Hepatocyte (in vitro differentiated cells): ENCODE measurements at regions not wholly inside any gene's neighbourhood (a gene's known extent, or its start where the extent isn't known, plus 50 kb on each side); places are given as distances from the start of the nearest gene placed in this dataset.

Experiments
- DNase-seq: peaks from one replicate; pipeline ENCODE4 v3.0.0-alpha.2; 2016; ENCODE audit warnings: low spot score
- H2AFZ ChIP-seq: fragments of 200-600 bp; sonication (generic); 2 replicates; pipeline ENCODE4 v1.6.0; 2016; ENCODE audit warnings: antibody characterized with exemption, mild to moderate bottlenecking
- H3K27ac ChIP-seq: fragments of 200-600 bp; sonication (generic); 2 replicates; pipeline ENCODE4 v1.5.1; 2016; ENCODE audit warnings: mild to moderate bottlenecking
- H3K27me3 ChIP-seq: fragments of 200-600 bp; sonication (generic); 2 replicates; pipeline ENCODE4 v1.6.1; 2016
- H3K36me3 ChIP-seq: fragments of 200-600 bp; sonication (generic); replicated peaks from 2 replicates; pipeline ENCODE4 v1.5.1; 2016; ENCODE audit warnings: low read depth; ENCODE audit not compliant: insufficient read depth
- H3K4me1 ChIP-seq: fragments of 200-600 bp; sonication (generic); 2 replicates; pipeline ENCODE4 v1.5.1; 2016; ENCODE audit warnings: mild to moderate bottlenecking, moderate library complexity; ENCODE audit not compliant: insufficient read depth
- H3K4me2 ChIP-seq: fragments of 200-600 bp; sonication (generic); 2 replicates; pipeline ENCODE4 v1.6.0; 2016
- H3K4me3 ChIP-seq: fragments of 200-600 bp; sonication (generic); 2 replicates; pipeline ENCODE4 v1.5.1; 2016; ENCODE audit warnings: mild to moderate bottlenecking
- H3K79me2 ChIP-seq: fragments of 200-600 bp; sonication (generic); 2 replicates; pipeline ENCODE4 v1.6.0; 2017; ENCODE audit warnings: mild to moderate bottlenecking
- H3K9me2 ChIP-seq: fragments of 200-600 bp; sonication (generic); replicated peaks from 2 replicates; pipeline ENCODE4 v1.6.0; 2017; ENCODE audit warnings: mild to moderate bottlenecking; ENCODE audit not compliant: insufficient read depth
- H3K9me3 ChIP-seq: fragments of 200-600 bp; sonication (generic); 2 replicates; pipeline ENCODE4 v1.5.1; 2016; ENCODE audit warnings: low read depth, mild to moderate bottlenecking
- H4K20me1 ChIP-seq: fragments of 200-600 bp; sonication (generic); 2 replicates; pipeline ENCODE4 v1.6.0; 2016; ENCODE audit warnings: mild to moderate bottlenecking; ENCODE audit not compliant: insufficient read depth, poor library complexity, severe bottlenecking
- CTCF ChIP-seq: fragments of 200-600 bp; sonication (generic); IDR thresholded peaks from 2 replicates; pipeline ENCODE4 v1.5.1; 2016; ENCODE audit warnings: antibody characterized with exemption, mild to moderate bottlenecking; ENCODE audit not compliant: poor library complexity
- EZH2 ChIP-seq: fragments of 200-600 bp; sonication (generic); IDR thresholded peaks from 2 replicates; pipeline ENCODE4 v1.6.1; 2016; ENCODE audit warnings: antibody characterized with exemption, mild to moderate bottlenecking, borderline replicate concordance
- EZH2phosphoT487 ChIP-seq: fragments of 200-600 bp; sonication (generic); IDR thresholded peaks from one replicate; pipeline ENCODE4 v1.6.1; 2018; ENCODE audit warnings: antibody characterized with exemption, mild to moderate bottlenecking, low read depth, moderate library complexity; ENCODE audit not compliant: unreplicated experiment, severe bottlenecking
- WGBS: methylation state at CpG from one replicate; pipeline ENCODE4 v1.1.6; 2016; ENCODE audit warnings: low lambda C conversion rate; ENCODE audit errors: missing lambda C conversion rate; 5-methylcytosine and 5-hydroxymethylcytosine counted together

GRCh38 chr4:156411531-156411930, 457.9 kb upstream of the CTSO start:
- no peaks in the 10 kb centered on the region for H3K36me3 ChIP-seq

GRCh38 chr4:156408749-156409148, 455.1 kb upstream of the CTSO start:
- Histone ChIP-seq H3K79me2 (no peaks in the 10 kb centered on the region), H3K4me1 (peaks cover 8% of the 10 kb centered on the region), H2AFZ (no peak overlapping the region), H3K27ac (no peak overlapping the region), H3K9me2 (no peaks in the 10 kb centered on the region), H3K4me3 (no peak overlapping the region), H3K27me3 (no peaks in the 10 kb centered on the region), H3K36me3 (no peaks in the 10 kb centered on the region), H4K20me1 (no peaks in the 10 kb centered on the region), H3K4me2 (no peak overlapping the region), H3K9me3 (peaks cover under 1% of the 10 kb centered on the region)
- DNase-seq: no peak
- TF ChIP-seq EZH2 (no peak), EZH2phosphoT487 (no peak), CTCF (no peak)
- 91% methylated on average over 4 of the region's 4 CpGs for WGBS

More at GRCh38 chr4:156411531-156411930, 457.9 kb upstream of the CTSO start:
- Histone ChIP-seq H3K4me1 (peaks cover 14% of the 10 kb centered on the region), H3K27ac (no peak overlapping the region), H3K27me3 (no peaks in the 10 kb centered on the region), H2AFZ (no peak overlapping the region), H3K4me3 (no peak overlapping the region), H3K9me2 (no peaks in the 10 kb centered on the region), H3K79me2 (no peaks in the 10 kb centered on the region), H3K9me3 (no peaks in the 10 kb centered on the region), H3K4me2 (no peak overlapping the region), H4K20me1 (no peaks in the 10 kb centered on the region)
- TF ChIP-seq EZH2phosphoT487: no peak
- TF ChIP-seq EZH2: no peak
- WGBS: 60% methylated on average over 2 of the region's 2 CpGs
- no peak for DNase-seq

- Histone ChIP-seq H4K20me1 (no peaks in the 10 kb centered on the region), H3K4me2 (no peak overlapping the region), H3K27me3 (no peaks in the 10 kb centered on the region), H3K9me3 (peaks cover 11% of the 10 kb centered on the region), H3K79me2 (no peaks in the 10 kb centered on the region), H3K4me1 (no peaks in the 10 kb centered on the region), H3K27ac (no peak overlapping the region), H3K4me3 (no peak overlapping the region), H3K9me2 (no peaks in the 10 kb centered on the region), H3K36me3 (no peaks in the 10 kb centered on the region), H2AFZ (no peak overlapping the region)
- no peak for DNase-seq
- TF ChIP-seq CTCF (no peak), EZH2phosphoT487 (no peak), EZH2 (no peak)
- WGBS: 69% methylated on average over 2 of the region's 2 CpGs
These were observed 447.7 kb upstream of the CTSO start for GRCh38 chr4:156401371-156401770.

GRCh38 chr4:156396534-156396933, 442.9 kb upstream of the CTSO start:
- Histone ChIP-seq H2AFZ (no peak overlapping the region), H3K36me3 (no peaks in the 10 kb centered on the region), H3K27me3 (no peaks in the 10 kb centered on the region), H4K20me1 (no peaks in the 10 kb centered on the region), H3K9me3 (no peaks in the 10 kb centered on the region), H3K4me3 (no peak overlapping the region), H3K79me2 (no peaks in the 10 kb centered on the region), H3K4me1 (no peaks in the 10 kb centered on the region), H3K4me2 (no peak overlapping the region), H3K9me2 (no peaks in the 10 kb centered on the region), H3K27ac (no peak overlapping the region)
- TF ChIP-seq EZH2 (no peak), EZH2phosphoT487 (no peak), CTCF (no peak)
- no peak for DNase-seq
- 84% methylated on average over 2 of the region's 2 CpGs for WGBS
